ENCODE measurements at regions not wholly inside any gene's neighbourhood (a gene's known extent, or its start where the extent isn't known, plus 50 kb on each side); places are given as distances from the start of the nearest gene placed in this dataset.

GRCh38 chr11:25970726-25971508 lies 361.0 kb upstream of the ANO3 start:
- peak; percentile 17 for DNase-seq (ENCODE audit: low read depth)

- no peak for DNase-seq (ENCODE audit: low read depth)
Measured at GRCh38 chr11:25980091-25980490, 351.8 kb upstream of the ANO3 start.

DNA sequence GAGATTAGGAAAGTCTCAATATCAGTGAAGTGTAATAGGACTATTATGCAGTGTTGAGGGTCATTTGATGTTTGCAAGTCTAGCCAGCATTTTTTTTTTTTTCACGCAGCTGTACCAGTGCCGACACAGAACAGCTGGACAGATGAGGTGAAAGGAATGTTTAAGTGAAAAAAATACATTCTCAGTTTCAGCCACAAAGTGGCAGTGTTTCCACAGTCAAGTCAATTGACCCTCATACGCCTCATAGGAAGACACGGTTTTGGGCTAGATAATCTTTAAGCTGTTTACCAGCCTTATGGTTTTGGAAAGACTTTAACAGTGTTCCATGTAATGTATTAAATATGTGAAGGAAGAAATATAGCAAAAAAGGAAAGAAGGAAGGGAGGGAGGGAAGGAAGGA lies 349.9 kb upstream of the ANO3 start:
- peak; percentile 70 for DNase-seq (ENCODE audit: low read depth)

GRCh38 chr11:25983280-25983679 lies 348.6 kb upstream of the ANO3 start:
- DNase-seq (ENCODE audit: low read depth) = no peak

DNA sequence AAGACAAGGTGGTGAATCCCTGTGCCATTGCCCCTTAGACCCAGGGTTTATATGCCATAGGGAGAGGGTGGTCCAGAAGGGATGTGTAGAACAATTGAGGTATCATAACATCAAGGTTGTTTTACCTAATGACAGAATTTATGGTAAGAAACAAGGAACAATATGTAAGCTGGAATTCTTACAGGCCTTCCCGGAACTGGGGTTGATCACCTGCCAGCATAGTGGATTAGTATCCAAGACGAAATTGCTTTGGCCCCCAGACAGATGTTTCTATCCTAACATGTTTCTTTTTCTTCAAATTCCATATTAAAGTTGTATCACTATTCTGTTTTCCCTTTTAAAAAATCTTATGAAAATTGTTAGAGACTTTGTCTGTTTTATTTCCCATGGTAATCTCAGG lies 343.8 kb upstream of the ANO3 start:
- no peak for DNase-seq (ENCODE audit: low read depth)

DNA sequence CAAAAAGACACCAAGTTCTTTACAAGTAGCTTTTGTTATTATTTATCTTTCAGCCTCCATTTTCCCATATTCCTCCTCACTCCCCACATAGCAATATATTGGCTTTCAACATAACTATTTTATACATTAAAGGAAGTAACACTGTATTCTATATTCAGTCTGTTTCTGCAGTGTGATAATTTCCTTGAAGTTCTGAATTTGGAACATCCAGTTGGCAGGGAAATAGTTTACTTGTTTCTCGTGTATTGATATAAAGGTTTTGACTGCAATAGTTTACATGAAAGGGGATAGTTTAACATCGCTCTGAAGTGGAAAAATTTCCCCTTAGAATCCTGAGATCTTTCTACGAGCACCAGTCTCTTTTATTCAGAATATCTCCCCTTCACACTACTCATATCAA lies 341.5 kb upstream of the ANO3 start:
- no peak for DNase-seq (ENCODE audit: low read depth)

DNA sequence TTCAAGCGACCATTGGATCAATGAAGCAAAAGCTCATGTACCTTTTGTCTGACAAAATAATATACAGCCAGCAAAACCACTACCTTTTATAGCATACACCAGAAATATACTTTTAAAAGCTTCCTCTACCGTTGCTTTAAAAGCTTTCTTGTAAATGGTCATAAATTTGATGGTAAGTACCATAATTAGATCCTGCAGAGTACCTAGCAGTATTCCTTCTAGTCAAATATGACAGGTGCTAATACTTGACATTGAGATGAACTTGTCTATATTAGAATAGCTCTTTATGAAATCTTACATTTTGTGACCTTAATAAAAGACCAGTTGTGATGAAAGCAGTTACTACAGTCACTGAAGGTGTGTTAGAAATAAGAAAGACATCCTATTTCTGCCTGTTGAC lies 340.5 kb upstream of the ANO3 start:
- no peak for DNase-seq (ENCODE audit: low read depth)

GRCh38 chr11:25992294-25992693 lies 339.6 kb upstream of the ANO3 start:
- DNase-seq (ENCODE audit: low read depth) = no peak

- no peak for DNase-seq (ENCODE audit: low read depth)
Measured at GRCh38 chr11:25993016-25993415, 338.9 kb upstream of the ANO3 start.

GRCh38 chr11:26011474-26011873 lies 320.5 kb upstream of the ANO3 start:
- no peak for DNase-seq (ENCODE audit: low read depth)

GRCh38 chr11:26014456-26015115 lies 317.3 kb upstream of the ANO3 start:
- DNase-seq (ENCODE audit: low read depth) = no peak

DNA sequence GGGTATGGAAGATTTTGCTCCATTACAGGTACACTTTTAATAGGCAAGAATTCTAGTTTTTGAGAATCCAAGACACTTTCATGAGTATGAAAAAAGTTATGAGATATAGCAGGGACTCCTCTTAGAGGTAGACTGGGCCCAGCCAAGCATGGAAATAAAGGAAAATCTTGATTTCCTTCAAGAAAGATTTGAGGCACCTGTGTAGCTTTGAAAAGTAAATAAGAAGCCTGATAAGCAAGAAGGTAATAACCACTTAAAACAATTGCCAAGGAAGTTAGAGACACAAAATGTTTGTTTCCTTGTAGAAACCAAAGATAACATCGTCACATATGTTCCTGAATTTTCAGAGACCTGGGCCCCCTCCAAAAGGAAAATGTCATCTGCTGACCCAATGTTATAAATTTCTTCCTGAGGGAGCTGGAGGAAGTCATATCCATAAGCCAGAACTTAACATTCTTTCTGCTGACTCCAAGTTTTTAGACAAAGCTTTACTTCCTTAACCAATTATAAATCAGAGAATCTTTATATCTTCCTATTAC lies 314.5 kb upstream of the ANO3 start:
- no peak for DNase-seq (ENCODE audit: low read depth)

DNA sequence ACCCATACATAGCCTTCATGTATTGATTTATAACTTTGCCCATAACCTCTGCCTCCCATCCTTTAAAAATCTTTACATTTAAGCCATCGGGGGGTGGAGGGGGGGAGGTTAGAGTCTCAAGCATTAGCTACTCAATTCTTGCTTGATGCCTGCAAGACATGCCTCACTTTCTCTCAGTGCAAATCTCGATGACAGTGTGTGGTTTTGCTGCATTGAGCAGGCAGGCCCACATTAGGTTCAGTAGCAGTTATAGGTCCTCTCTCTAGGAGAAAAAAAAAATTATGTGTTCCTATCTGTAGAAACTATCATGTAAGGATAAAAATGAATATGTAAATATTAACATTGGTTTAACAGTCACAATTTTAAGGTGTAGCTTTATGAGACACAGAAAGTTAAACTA lies 314.0 kb upstream of the ANO3 start:
- DNase-seq (ENCODE audit: low read depth) = no peak

DNA sequence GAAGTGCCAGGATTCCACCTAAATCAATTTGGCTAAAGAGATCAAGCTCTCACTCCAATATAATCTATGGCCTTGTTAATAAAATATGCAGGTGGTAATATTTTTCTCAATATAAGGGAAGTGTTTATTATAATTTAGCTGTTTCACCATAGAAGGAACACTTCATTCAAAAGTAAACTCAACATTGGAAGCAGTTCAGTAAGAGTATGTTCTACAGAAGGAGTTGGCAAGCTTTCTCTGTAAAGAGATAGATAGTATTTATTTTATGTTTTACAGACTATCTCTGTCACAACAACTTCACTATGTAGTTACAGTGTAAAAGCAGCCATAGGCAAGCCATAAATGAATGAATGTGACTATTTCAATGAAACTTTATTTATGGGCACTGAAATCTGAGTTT lies 313.6 kb upstream of the ANO3 start:
- DNase-seq (ENCODE audit: low read depth) = no peak

GRCh38 chr11:26019386-26019785 lies 312.5 kb upstream of the ANO3 start:
- no peak for DNase-seq (ENCODE audit: low read depth)

DNA sequence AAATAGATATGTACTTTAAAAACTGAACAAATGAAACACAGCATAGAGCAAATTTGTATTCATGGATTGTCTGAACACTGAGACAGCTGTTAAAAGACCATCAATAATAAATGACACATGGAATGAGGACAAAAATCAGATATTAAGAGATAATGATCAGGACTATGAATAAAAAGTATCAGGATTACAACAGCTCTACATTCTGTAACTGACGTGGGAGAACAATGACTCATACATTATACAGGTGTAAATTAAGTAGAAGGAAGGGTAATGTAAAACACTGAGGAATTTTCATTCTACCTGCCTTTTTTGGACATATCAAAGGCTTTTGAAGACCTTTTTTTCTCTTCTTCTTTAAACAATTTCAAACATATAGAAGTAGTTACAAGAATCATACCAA lies 310.9 kb upstream of the ANO3 start:
- DNase-seq (ENCODE audit: low read depth) = no peak

DNA sequence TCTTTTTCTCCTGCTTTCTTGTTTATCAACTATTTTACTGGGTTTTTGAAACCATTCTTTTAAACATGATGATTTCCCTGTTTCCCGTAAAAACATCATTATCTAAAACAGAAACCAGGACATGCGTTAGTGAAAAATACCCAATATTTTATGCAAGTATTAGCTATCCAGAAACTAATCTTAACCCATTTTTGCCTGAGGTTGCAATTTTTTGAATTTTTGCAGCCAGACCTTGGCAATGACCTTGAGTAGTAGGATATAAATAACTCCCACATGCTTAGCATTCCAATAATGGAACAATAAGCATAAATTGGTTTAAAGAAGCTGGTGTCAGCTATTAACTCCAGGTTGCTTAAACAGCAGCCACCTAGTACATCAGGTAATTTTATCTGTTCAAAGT lies 308.9 kb upstream of the ANO3 start:
- DNase-seq (ENCODE audit: low read depth) = no peak

- peak; percentile 22 for DNase-seq (ENCODE audit: low read depth)
Measured at GRCh38 chr11:26025676-26026075, 306.3 kb upstream of the ANO3 start.

DNA sequence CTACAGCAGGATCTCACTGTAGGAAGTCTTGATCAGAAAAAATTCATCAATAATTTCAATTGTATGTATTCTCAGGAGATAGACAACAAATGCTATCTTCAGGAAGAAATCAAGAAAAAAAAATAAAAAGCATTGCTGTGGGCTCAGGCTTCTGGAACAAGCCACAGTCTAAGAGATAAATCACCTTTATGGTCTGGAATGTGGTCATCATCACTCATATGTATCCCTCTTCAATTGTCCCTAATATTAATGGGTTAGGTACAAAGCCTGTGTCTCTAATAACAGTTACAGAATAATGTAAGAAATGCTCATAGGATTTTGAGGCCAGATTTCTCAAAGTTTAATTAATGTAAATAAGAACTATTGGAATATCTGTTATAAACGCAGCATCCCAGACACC lies 305.9 kb upstream of the ANO3 start:
- DNase-seq (ENCODE audit: low read depth) = no peak

DNA sequence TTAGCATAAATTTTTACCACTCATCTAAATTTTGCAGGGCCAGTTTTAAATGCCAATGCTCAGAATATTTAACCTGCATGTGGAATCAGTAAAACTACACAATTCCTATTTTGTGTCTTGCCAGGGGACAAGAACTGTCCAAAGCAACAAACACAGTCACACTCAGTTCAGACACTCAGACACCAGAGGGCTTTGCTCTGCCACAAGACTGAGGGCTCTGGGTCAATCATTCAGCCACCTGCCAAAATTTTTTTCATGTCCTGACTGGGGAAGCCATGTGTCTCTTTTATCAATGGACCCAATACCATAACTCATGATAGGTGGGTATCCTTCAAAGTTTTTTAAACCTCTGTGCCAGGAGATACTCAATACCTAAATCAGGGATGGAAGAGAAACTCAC lies 304.0 kb upstream of the ANO3 start:
- DNase-seq (ENCODE audit: low read depth) = no peak

DNA sequence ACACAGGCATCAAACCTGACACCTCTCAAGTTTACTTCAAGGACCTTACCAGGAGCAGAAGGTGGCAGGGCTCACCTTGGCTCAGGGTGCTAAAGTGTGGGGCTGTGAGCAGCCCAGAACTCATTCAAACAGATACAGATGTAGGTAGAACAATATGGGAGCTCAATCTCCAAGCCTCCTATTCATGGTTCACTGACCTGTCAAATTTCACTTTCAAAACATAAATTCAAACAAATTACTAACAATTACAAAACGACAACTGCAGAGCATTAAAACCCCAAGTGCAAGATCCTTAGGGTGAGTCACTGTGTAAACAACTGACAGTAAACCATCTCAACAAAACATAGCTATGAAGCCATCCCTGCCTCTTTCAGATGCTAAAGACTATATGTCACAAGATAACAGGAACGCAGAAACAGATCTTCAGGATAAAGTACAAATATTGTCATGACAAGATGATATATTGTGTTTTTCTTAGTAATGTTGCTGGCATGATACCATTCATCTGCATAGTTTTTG lies 303.5 kb upstream of the ANO3 start:
- DNase-seq (ENCODE audit: low read depth) = peak; percentile 69

DNA sequence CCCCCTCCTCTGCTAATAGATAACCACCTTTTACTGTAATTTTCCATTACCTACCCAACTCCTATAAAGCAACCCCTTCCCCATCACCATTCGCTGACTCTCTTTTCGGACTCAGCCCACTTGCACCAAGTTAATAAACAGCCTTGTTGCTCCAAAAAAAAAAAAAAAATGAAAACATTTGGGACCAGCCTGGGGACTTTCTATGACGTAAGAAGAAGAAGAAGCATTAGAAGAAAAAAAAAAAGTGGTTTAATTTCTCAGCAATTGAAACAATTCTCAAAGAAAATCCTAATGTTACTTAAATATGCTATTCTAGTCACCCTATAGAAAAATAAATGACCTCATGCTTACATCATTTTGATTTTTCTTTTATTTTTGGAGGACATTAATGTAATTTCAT lies 301.5 kb upstream of the ANO3 start:
- no peak for DNase-seq (ENCODE audit: low read depth)

DNA sequence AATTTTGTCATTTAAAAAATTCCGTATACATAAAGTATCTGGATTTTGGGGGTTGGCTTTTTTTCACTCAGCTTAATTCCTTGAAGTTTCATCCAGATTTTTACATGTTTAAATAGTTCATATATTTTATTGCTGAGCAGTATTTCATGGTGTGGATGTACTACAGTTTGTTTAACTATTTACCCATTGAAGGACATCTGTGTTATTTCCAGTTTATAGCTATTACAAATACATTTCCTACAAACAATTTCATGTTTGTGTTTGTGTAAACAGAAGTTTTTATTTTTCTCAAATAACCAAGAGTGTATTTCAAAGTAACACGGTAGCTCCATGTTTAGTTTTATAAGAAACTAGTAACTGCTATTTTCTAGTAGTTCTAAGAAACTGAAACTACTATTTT lies 299.7 kb upstream of the ANO3 start:
- DNase-seq (ENCODE audit: low read depth) = no peak

All from ELR (cell line).